A673 (cell line): ENCODE measurements at regions not wholly inside any gene's neighbourhood (a gene's known extent, or its start where the extent isn't known, plus 50 kb on each side); places are given as distances from the start of the nearest gene placed in this dataset.

Experiments used
- CTCF ChIP-seq: fragments of 300-800, 200-600 bp; sonication (generic); conservative IDR thresholded peaks from 2 replicates; pipeline ENCODE4 v1.5.1; 2017; ENCODE audit warnings: low read depth, mild to moderate bottlenecking, antibody characterized with exemption, low read length, moderate library complexity, mixed read lengths
- EZH2 ChIP-seq: fragments of 200-600 bp; sonication (generic); IDR thresholded peaks from 2 replicates; pipeline ENCODE4 v1.6.1; 2017; ENCODE audit warnings: borderline replicate concordance, low read depth, mild to moderate bottlenecking, mixed read lengths, antibody characterized with exemption, low read length; ENCODE audit not compliant: poor library complexity, severe bottlenecking

GRCh38 chr1:5430911-5431697 lies 561.1 kb downstream of the NPHP4 start:
- no peak for TF ChIP-seq EZH2
- TF ChIP-seq CTCF = no peak
